22Rv1 (cell line): ENCODE measurements at regions not wholly inside any gene's neighbourhood (a gene's known extent, or its start where the extent isn't known, plus 50 kb on each side); places are given as distances from the start of the nearest gene placed in this dataset.

ENCODE experiments used
- ZFX ChIP-seq: fragments of 450-650 bp; IDR thresholded peaks from 2 replicates; pipeline ENCODE4 v1.6.1; 2017; ENCODE audit warnings: antibody characterized with exemption, borderline replicate concordance
- TF ChIP-seq, protein P1 (sequence below): fragments of 450-650 bp; IDR thresholded peaks from 2 replicates; pipeline ENCODE4 v1.5.1; 2017; ENCODE audit warnings: mild to moderate bottlenecking

DNA sequence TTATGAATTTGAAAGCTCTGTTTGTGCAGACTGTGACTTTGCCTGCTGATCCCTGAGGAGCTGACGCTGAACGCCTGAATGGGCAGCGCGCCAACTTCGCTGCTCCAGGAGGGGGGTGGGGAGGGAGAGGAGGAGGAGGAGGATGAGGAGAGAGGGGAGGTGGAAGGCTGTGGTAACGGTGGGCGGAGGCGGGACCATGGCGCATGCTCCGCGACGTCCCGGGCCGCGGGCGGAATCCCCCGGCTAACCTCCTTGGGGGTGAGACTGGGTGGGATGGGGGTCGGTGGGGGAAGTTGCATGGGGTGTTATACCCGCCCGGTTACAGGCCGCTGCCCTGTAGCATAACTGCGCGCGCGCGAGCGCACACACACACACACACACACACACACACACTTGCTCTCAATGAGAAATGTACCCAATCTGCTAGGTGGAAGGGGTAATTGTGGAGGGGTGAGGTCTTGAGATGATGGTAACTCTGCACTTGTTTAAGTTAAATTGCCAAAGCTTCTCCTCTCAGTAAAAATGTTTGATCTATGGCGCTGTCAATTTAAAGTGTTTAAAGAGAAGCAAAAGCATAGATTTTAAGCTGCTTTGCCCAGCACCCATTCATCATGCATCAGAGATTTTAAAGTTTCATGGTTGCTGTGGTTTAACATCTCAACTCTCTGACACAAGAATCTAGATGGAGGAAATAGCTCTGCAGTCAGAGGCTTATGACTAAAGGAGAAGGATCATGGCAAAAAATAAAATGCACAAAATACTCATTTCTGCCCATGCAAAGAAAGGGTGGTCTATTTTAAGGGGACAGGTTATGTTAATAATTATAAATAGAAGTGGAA is 76.6 kb upstream of the TBCA start:
- TF ChIP-seq, protein P1, sequence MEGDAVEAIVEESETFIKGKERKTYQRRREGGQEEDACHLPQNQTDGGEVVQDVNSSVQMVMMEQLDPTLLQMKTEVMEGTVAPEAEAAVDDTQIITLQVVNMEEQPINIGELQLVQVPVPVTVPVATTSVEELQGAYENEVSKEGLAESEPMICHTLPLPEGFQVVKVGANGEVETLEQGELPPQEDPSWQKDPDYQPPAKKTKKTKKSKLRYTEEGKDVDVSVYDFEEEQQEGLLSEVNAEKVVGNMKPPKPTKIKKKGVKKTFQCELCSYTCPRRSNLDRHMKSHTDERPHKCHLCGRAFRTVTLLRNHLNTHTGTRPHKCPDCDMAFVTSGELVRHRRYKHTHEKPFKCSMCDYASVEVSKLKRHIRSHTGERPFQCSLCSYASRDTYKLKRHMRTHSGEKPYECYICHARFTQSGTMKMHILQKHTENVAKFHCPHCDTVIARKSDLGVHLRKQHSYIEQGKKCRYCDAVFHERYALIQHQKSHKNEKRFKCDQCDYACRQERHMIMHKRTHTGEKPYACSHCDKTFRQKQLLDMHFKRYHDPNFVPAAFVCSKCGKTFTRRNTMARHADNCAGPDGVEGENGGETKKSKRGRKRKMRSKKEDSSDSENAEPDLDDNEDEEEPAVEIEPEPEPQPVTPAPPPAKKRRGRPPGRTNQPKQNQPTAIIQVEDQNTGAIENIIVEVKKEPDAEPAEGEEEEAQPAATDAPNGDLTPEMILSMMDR, result no peak
- no peak for TF ChIP-seq ZFX
